ENCODE measurements at regions not wholly inside any gene's neighbourhood (a gene's known extent, or its start where the extent isn't known, plus 50 kb on each side); places are given as distances from the start of the nearest gene placed in this dataset.

DNA sequence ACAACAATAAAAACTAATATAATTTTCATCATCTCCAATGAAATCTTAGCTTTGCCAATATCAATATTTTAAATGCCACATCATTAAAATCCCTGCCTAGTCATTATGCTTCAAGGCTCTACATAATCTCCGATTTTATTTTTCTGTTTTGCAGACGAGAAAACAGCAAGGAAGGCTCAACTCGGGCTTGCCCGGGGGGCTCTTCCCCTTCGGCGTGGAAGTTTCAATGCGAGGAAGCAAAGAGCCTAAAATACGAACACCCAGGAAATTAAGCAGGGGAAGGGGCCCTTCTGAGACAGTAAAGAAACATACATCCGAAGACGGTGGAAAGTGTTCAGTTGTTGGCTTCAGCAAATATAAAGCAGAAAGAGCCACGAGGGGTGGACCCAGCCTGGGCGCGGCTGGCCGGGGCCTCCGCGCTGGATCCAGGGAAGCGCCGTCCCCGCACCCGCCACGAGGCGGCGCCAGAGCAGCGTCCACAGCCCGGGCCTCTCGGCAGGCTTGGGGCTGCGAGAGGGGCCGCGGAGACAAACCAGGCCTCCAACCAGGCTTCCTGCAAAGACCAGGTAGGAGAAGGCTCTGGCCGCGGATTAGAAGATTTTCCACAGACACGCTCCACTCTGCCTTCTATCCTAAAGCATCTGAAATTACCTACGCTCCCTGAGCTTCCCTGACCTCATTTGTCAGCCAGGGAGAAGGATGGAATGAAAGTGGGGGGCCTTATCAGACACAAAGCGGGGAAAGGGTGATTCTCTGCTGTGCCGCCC, 77.2 kb downstream of the SERPINA3 start:
- TF ChIP-seq EP300 (IDR thresholded peaks at IDR 0.05) (no peak), POLR2A (IDR thresholded peaks at IDR 0.05; ENCODE audit: low read length) (no peak), MYC (IDR thresholded peaks at IDR 0.05; ENCODE audit: borderline replicate concordance, low read length) (no peak), MAFK (IDR thresholded peaks at IDR 0.05; ENCODE audit: partially characterized antibody) (no peak), JUN (IDR thresholded peaks at IDR 0.05) (no peak), POLR2AphosphoS2 (conservative IDR thresholded peaks at IDR 0.05; ENCODE audit: low read length) (no peak)
- TF ChIP-seq, protein P1, sequence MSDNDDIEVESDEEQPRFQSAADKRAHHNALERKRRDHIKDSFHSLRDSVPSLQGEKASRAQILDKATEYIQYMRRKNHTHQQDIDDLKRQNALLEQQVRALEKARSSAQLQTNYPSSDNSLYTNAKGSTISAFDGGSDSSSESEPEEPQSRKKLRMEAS (IDR thresholded peaks at IDR 0.05), result no peak
- TF ChIP-seq, protein P2, sequence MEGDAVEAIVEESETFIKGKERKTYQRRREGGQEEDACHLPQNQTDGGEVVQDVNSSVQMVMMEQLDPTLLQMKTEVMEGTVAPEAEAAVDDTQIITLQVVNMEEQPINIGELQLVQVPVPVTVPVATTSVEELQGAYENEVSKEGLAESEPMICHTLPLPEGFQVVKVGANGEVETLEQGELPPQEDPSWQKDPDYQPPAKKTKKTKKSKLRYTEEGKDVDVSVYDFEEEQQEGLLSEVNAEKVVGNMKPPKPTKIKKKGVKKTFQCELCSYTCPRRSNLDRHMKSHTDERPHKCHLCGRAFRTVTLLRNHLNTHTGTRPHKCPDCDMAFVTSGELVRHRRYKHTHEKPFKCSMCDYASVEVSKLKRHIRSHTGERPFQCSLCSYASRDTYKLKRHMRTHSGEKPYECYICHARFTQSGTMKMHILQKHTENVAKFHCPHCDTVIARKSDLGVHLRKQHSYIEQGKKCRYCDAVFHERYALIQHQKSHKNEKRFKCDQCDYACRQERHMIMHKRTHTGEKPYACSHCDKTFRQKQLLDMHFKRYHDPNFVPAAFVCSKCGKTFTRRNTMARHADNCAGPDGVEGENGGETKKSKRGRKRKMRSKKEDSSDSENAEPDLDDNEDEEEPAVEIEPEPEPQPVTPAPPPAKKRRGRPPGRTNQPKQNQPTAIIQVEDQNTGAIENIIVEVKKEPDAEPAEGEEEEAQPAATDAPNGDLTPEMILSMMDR (IDR thresholded peaks at IDR 0.05), result peak; percentile 96
- TF ChIP-seq, protein P3, sequence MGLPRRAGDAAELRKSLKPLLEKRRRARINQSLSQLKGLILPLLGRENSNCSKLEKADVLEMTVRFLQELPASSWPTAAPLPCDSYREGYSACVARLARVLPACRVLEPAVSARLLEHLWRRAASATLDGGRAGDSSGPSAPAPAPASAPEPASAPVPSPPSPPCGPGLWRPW (IDR thresholded peaks at IDR 0.05), result no peak
